GM13977 (cell line): ENCODE measurements at regions not wholly inside any gene's neighbourhood (a gene's known extent, or its start where the extent isn't known, plus 50 kb on each side); places are given as distances from the start of the nearest gene placed in this dataset.
"Not testable (repeated sequence)": the region's sequence is repeated elsewhere in the genome, so short reads cannot be mapped to it uniquely, and the experiment has no call there.

Experiments
- DNase-seq: peaks from one replicate; pipeline ENCODE4 v3.0.0; 2012; ENCODE audit warnings: low spot score
- CTCF ChIP-seq: IDR thresholded peaks from 2 replicates; pipeline ENCODE4 v1.5.1; 2012; ENCODE audit warnings: mild to moderate bottlenecking, control low read depth; ENCODE audit not compliant: insufficient read depth; ENCODE audit errors: extremely low read depth, missing control alignments
- in situ Hi-C: fragments of 300-500 bp; cut with MboI; formaldehyde crosslinking; loops from one replicate; pipeline ENCODE4 v1.12.0; 2022; ENCODE audit warnings: low sequenced_read_pairs, low pct_unique_long_range_greater_than_20kb, mixed read lengths, inconsistent platforms; ENCODE audit not compliant: unreplicated experiment

GRCh38 chr9:78985084-78985738 is 586.6 kb upstream of the TLE4 start:
- DNase-seq, result no peak
- in situ Hi-C loops, result no loop called here
- no peak for TF ChIP-seq CTCF

GRCh38 chr9:78986446-78986845 is 585.3 kb upstream of the TLE4 start:
- TF ChIP-seq CTCF, result no peak
- in situ Hi-C loops, result no loop called here
- DNase-seq, result no peak

GRCh38 chr9:78989031-78989658 is 582.6 kb upstream of the TLE4 start:
- TF ChIP-seq CTCF, result no peak
- no peak for DNase-seq
- in situ Hi-C loops, result no loop called here

GRCh38 chr9:78994471-78994870 is 577.3 kb upstream of the TLE4 start:
- no peak for DNase-seq
- TF ChIP-seq CTCF, result no peak
- in situ Hi-C loops, result no loop called here

- in situ Hi-C loops, DNase-seq: not testable (repeated sequence)
Observed at GRCh38 chr9:78994974-78995373, 576.8 kb upstream of the TLE4 start.

- DNase-seq, result no peak
- in situ Hi-C loops, result no loop called here
- no peak for TF ChIP-seq CTCF
Observed at GRCh38 chr9:78997296-78997695, 574.5 kb upstream of the TLE4 start.

GRCh38 chr9:79000230-79001002 is 571.3 kb upstream of the TLE4 start:
- TF ChIP-seq CTCF, result no peak
- in situ Hi-C loops, result loop anchor here (25.0 kb wide), 1 partner anchor 562 kb away; the partner anchor contains the start of gene TLE4
- DNase-seq, result no peak
